ENCODE measurements at regions not wholly inside any gene's neighbourhood (a gene's known extent, or its start where the extent isn't known, plus 50 kb on each side); places are given as distances from the start of the nearest gene placed in this dataset.

- no peak overlapping the region for H3K27ac ChIP-seq
- no peaks in the 10 kb centered on the region for H3K9me2 ChIP-seq (ENCODE audit: insufficient read depth)
- no peaks in the 10 kb centered on the region for H3K4me1 ChIP-seq (replicated peaks; ENCODE audit: insufficient read depth)
- BruUV-seq (replicated peaks), result no TSS peak
- H3K79me2 ChIP-seq (ENCODE audit: low read depth), result no peaks in the 10 kb centered on the region
- ChIA-PET POLR2A (ENCODE audit: unreplicated experiment) (no interaction called here), CTCF (no interaction called here)
- no peak overlapping the region for H3K4me2 ChIP-seq
- no peaks in the 10 kb centered on the region for H3F3A ChIP-seq (ENCODE audit: insufficient read depth, low read depth)
- intact Hi-C loops (cut with micrococcal nuclease; ENCODE audit: unreplicated experiment), result no loop called here
- no peaks in the 10 kb centered on the region for H3K9me3 ChIP-seq (ENCODE audit: insufficient read depth, low read depth)
- no peaks in the 10 kb centered on the region for H3K27me3 ChIP-seq (ENCODE audit: insufficient read depth, low read depth)
- no peaks in the 10 kb centered on the region for H4K20me1 ChIP-seq (ENCODE audit: insufficient read depth)
- H3K4me3 ChIP-seq, result no peak overlapping the region
- H2AFZ ChIP-seq, result no peak overlapping the region
- DNase-seq, result no peak
- no peaks in the 10 kb centered on the region for H3K36me3 ChIP-seq (ENCODE audit: low read depth)
- TF ChIP-seq CTCF (conservative IDR thresholded peaks at IDR 0.05), result no peak
- no peak for TF ChIP-seq EZH2 (IDR thresholded peaks at IDR 0.05; ENCODE audit: low read depth)
Observed at GRCh38 chrX:8010105-8010504, 82.9 kb upstream of the PNPLA4 start.

- CTCF ChIA-PET, result no interaction called here
Observed at GRCh38 chrX:8005678-8006347, 78.6 kb upstream of the PNPLA4 start.

GRCh38 chrX:8003147-8003883 lies 76.1 kb upstream of the PNPLA4 start:
- no peaks in the 10 kb centered on the region for H3K9me3 ChIP-seq (ENCODE audit: insufficient read depth, low read depth)
- no peaks in the 10 kb centered on the region for H3K4me1 ChIP-seq (replicated peaks; ENCODE audit: insufficient read depth)
- no peaks in the 10 kb centered on the region for H4K20me1 ChIP-seq (ENCODE audit: insufficient read depth)
- TF ChIP-seq CTCF (conservative IDR thresholded peaks at IDR 0.05), result no peak
- TF ChIP-seq EZH2 (IDR thresholded peaks at IDR 0.05; ENCODE audit: low read depth), result no peak
- intact Hi-C loops (cut with micrococcal nuclease; ENCODE audit: unreplicated experiment), result no loop called here
- no peak overlapping the region for H3K4me2 ChIP-seq
- no peak overlapping the region for H3K4me3 ChIP-seq
- H3K36me3 ChIP-seq (ENCODE audit: low read depth), result no peaks in the 10 kb centered on the region
- no TSS peak for BruUV-seq (replicated peaks)
- ChIA-PET CTCF (no interaction called here), POLR2A (ENCODE audit: unreplicated experiment) (no interaction called here)
- H3K27me3 ChIP-seq (ENCODE audit: insufficient read depth, low read depth), result no peaks in the 10 kb centered on the region
- H3K79me2 ChIP-seq (ENCODE audit: low read depth), result no peaks in the 10 kb centered on the region
- no peak overlapping the region for H2AFZ ChIP-seq
- H3F3A ChIP-seq (ENCODE audit: insufficient read depth, low read depth), result no peaks in the 10 kb centered on the region
- no peak for DNase-seq
- no peak overlapping the region for H3K27ac ChIP-seq
- no peaks in the 10 kb centered on the region for H3K9me2 ChIP-seq (ENCODE audit: insufficient read depth)

More at GRCh38 chrX:8005678-8006347, 78.6 kb upstream of the PNPLA4 start:
- intact Hi-C loops (cut with micrococcal nuclease; ENCODE audit: unreplicated experiment), result no loop called here
- no peak overlapping the region for H3K4me3 ChIP-seq
- H3K9me3 ChIP-seq (ENCODE audit: insufficient read depth, low read depth), result no peaks in the 10 kb centered on the region
- no peaks in the 10 kb centered on the region for H3K36me3 ChIP-seq (ENCODE audit: low read depth)
- H4K20me1 ChIP-seq (ENCODE audit: insufficient read depth), result no peaks in the 10 kb centered on the region
- H3F3A ChIP-seq (ENCODE audit: insufficient read depth, low read depth), result no peaks in the 10 kb centered on the region
- H3K9me2 ChIP-seq (ENCODE audit: insufficient read depth), result no peaks in the 10 kb centered on the region
- no peak overlapping the region for H3K4me2 ChIP-seq
- no TSS peak for BruUV-seq (replicated peaks)
- H3K79me2 ChIP-seq (ENCODE audit: low read depth), result no peaks in the 10 kb centered on the region
- H3K27ac ChIP-seq, result no peak overlapping the region
- TF ChIP-seq CTCF (conservative IDR thresholded peaks at IDR 0.05) (no peak), EZH2 (IDR thresholded peaks at IDR 0.05; ENCODE audit: low read depth) (no peak)
- H2AFZ ChIP-seq, result no peak overlapping the region
- no peaks in the 10 kb centered on the region for H3K27me3 ChIP-seq (ENCODE audit: insufficient read depth, low read depth)
- H3K4me1 ChIP-seq (replicated peaks; ENCODE audit: insufficient read depth), result no peaks in the 10 kb centered on the region
- POLR2A ChIA-PET (ENCODE audit: unreplicated experiment), result no interaction called here
- no peak for DNase-seq
